ENCODE measurements at regions not wholly inside any gene's neighbourhood (a gene's known extent, or its start where the extent isn't known, plus 50 kb on each side); places are given as distances from the start of the nearest gene placed in this dataset.
A peak's percentile ranks its signal among the peaks of the same experiment; 100 is the strongest.
"Not testable (repeated sequence)": the region's sequence is repeated elsewhere in the genome, so short reads cannot be mapped to it uniquely, and the experiment has no call there.

- no peak for DNase-seq (ENCODE audit: extremely low read depth, low read depth)
Observed at GRCh38 chr11:87493516-87493915, 455.8 kb downstream of the TMEM135 start.

DNA sequence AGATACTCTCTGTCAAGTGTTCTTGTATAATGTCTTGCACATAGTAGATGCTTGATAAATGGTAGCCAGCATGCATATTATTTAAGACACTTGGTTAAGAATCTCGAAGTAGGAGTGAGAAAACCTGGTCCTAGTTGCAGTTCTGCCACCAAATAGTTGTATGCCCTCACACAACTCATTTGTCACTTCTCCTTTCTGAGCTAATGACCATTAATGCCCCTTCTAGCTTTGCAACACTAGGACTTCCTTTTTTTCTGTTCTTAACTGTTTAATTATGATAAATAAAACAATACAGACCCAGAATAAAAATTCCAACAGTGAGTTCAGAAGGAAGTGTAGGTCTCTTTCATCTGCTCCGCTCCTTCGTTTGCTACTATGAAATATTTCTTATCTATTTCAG is 453.6 kb downstream of the TMEM135 start:
- DNase-seq (ENCODE audit: extremely low read depth, low read depth): no peak

GRCh38 chr11:87490671-87491070 is 452.9 kb downstream of the TMEM135 start:
- no peak for DNase-seq (ENCODE audit: extremely low read depth, low read depth)

GRCh38 chr11:87484566-87484965 is 446.8 kb downstream of the TMEM135 start:
- no peak for DNase-seq (ENCODE audit: extremely low read depth, low read depth)

DNA sequence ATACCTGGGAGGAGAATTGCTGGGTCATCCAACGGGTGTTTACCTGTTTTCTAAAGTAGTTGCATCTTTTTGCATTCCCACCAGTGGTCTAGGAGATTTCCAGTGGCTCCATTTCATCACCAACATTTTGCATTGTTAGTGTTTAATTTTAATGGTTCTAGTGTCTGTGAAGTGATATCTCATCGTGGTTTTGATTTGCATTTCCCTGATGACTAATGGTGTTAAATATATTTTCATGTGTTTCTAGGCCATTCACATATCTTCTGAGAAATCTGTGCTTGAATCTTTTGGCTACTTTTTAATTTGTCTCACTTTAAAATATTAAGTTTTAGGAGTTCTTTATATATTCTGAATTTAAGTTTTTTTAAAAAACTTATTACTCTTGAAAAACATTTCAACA is 439.6 kb downstream of the TMEM135 start:
- no peak for DNase-seq (ENCODE audit: extremely low read depth, low read depth)

DNA sequence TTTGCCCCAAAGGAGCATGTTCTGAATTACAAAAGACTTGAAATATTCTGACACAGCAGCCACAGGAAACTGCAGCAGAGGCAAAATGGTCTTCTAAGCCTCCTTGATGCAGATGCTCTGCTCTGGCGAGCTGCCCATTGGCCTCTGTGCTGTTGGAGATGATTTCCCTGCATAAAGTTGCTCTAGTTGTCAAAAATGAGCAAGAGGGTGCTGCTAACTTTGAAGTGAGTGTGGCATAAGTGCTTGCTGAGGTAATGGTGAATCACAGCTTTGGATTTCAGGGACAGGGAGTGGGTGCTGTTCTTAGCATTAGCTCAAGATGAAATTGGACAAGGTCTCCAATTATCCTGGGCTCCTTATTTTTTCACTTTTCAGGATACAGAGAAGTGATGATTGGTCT is 435.4 kb downstream of the TMEM135 start:
- no peak for DNase-seq (ENCODE audit: extremely low read depth, low read depth)

GRCh38 chr11:87466223-87466622 is 428.5 kb downstream of the TMEM135 start:
- DNase-seq (ENCODE audit: extremely low read depth, low read depth): no peak

- no peak for DNase-seq (ENCODE audit: extremely low read depth, low read depth)
Observed at GRCh38 chr11:87465716-87466115, 428.0 kb downstream of the TMEM135 start.

- DNase-seq (ENCODE audit: extremely low read depth, low read depth): peak; percentile 4
Observed at GRCh38 chr11:87463486-87464102, 425.9 kb downstream of the TMEM135 start.

GRCh38 chr11:87462171-87462570 is 424.4 kb downstream of the TMEM135 start:
- no peak for DNase-seq (ENCODE audit: extremely low read depth, low read depth)

DNA sequence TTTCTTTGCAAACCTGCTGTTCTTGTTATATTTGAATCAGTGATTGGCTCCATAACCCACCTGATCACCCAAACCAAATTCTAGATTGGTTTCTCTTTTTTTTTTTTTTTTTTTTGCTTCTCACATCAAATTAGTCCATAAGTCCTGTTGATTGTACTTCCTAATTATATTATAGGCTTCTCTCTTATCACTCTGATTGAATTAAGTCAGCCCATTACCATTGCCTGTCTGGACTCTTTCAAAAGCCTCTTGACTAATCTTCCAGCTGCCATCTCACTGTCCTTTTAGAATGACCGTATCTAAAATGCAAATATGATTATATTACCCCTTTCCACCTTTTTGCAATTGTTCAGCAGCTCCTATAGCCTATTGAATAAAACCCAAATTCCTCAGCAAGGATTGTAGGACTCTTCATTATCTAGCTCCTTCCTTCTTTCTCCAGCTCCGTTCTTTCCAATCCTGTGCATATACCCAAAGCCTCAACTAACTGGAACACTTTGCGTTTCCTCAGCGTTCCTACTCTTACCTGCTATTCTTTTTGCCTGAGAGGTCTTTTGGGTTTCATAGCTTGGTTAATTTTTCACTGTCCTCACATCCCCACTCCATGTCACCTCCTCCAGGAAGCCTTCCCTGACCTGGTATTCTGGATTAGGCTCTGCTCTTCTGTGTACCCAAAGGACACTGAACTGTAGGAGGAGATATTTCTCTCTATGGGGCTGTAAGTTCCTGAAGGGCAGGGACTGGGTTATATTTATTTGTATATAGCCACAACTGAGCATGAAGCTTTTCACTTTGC is 423.3 kb downstream of the TMEM135 start:
- DNase-seq (ENCODE audit: extremely low read depth, low read depth): no peak

DNA sequence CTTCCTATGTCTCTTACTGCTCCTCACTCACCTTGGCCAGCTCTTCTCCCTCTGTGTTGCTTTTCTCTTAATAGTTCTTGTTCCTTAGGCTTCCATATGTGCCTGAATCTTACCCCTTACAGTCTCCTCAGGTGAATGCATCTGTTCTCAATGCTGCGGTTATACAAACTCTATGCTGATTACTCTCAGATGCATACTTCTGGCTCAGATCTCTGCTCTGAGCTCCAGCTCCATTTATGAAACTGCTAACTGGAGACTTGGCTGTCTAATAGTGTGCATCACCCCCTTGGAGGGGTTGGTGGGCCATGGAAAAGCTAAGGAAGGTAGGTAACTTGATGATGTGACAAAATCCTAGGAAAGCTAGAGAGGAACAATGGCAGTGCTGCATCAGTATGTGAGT is 422.5 kb downstream of the TMEM135 start:
- DNase-seq (ENCODE audit: extremely low read depth, low read depth): no peak

- no peak for DNase-seq (ENCODE audit: extremely low read depth, low read depth)
Observed at GRCh38 chr11:87459351-87459750, 421.6 kb downstream of the TMEM135 start.

- no peak for DNase-seq (ENCODE audit: extremely low read depth, low read depth)
Observed at GRCh38 chr11:87456499-87456898, 418.8 kb downstream of the TMEM135 start.

- no peak for DNase-seq (ENCODE audit: extremely low read depth, low read depth)
Observed at GRCh38 chr11:87455180-87455579, 417.4 kb downstream of the TMEM135 start.

- no peak for DNase-seq (ENCODE audit: extremely low read depth, low read depth)
Observed at GRCh38 chr11:87454241-87454640, 416.5 kb downstream of the TMEM135 start.

DNA sequence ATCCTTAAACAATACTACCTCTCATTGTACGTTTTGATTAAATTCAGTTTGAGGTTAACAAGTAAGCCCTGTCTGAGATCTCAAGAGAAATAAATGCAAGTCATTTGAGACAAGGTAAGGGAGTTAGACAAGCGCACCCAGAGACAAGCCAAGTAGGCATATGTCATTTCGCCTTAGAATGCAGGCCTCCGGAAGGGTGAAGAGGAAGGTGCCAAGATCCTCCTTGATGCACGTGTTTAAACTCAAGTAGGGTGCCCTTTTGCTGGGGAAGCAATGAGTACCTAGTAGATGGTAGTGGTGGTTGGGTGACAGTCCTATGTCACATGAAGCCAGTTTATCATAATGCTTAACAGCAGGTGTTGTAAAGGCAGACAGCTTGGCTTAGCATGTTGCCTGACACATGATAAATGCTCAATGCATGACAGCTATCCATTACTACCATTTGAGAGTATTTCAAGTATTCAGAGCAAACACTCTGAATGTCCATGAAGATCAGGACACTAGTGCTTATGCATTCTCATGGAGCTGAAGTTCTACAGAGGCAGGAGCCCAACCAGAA is 415.9 kb downstream of the TMEM135 start:
- DNase-seq (ENCODE audit: extremely low read depth, low read depth): no peak

DNA sequence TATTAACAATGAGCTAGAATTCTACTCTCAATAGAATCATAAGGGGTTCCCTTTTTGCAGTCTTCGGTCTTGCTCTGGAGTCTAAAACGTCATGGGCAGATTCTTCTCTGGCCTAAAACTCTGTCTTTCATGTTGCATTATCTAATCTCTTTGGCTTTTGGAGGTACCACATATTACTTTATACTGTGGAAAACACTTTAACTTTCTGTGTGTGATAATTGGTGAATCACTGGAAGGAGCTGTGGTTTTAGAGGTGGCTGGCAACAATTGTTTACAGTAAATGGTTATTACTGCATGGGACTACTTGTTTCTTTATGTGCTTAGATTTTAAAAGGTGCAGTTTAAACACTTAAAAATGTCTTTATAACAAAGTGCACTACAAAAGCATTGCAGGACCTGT is 414.3 kb downstream of the TMEM135 start:
- not testable (repeated sequence) for DNase-seq (ENCODE audit: extremely low read depth, low read depth)

GRCh38 chr11:87451395-87451794 is 413.7 kb downstream of the TMEM135 start:
- no peak for DNase-seq (ENCODE audit: extremely low read depth, low read depth)

DNA sequence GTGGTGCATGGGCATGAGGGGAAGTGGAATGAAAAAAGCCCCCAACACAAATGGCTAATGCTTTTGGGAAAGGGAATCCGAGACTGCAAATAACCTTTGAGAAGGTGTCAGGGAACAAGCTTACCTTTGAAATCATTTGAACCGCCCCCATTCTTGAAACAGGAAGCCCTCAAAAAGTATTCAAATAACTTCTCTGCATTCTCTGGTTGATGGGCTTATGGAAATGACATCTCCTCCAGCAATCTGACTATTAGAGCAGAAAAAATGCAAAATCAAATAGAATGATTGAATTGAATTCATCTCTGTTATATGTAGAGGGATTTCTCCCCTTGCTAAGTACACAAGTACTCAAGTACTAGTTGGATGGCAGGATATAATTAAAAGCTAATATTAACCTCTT is 409.9 kb downstream of the TMEM135 start:
- DNase-seq (ENCODE audit: extremely low read depth, low read depth): no peak

GRCh38 chr11:87444993-87445392 is 407.3 kb downstream of the TMEM135 start:
- DNase-seq (ENCODE audit: extremely low read depth, low read depth): no peak

GRCh38 chr11:87443707-87444106 is 406.0 kb downstream of the TMEM135 start:
- DNase-seq (ENCODE audit: extremely low read depth, low read depth): no peak
